GM18505 (cell line): ENCODE measurements at regions not wholly inside any gene's neighbourhood (a gene's known extent, or its start where the extent isn't known, plus 50 kb on each side); places are given as distances from the start of the nearest gene placed in this dataset.
"Not testable (repeated sequence)": the region's sequence is repeated elsewhere in the genome, so short reads cannot be mapped to it uniquely, and the experiment has no call there.

Experiments used
- ATAC-seq: cut with Tn5 transposase; IDR thresholded peaks from one replicate; pipeline ENCODE4 v1.9.1; 2021; ENCODE audit not compliant: unreplicated experiment
- POLR2A ChIP-seq: IDR thresholded peaks from 4 replicates; pipeline ENCODE4 v1.6.1; 2011; ENCODE audit warnings: borderline replicate concordance; ENCODE audit not compliant: insufficient read depth, insufficient read length; ENCODE audit errors: extremely low read depth

- ATAC-seq: no peak
- TF ChIP-seq POLR2A: no peak
Observed at GRCh38 chrX:13215729-13216128, 104.1 kb downstream of the ATXN3L start.

GRCh38 chrX:13212191-13212651 lies 107.6 kb downstream of the ATXN3L start:
- no peak for ATAC-seq
- TF ChIP-seq POLR2A: no peak

- ATAC-seq: not testable (repeated sequence)
Observed at GRCh38 chrX:13210142-13210541, 109.7 kb downstream of the ATXN3L start.

- not testable (repeated sequence) for ATAC-seq
Observed at GRCh38 chrX:13209704-13210103, 110.1 kb downstream of the ATXN3L start.

- TF ChIP-seq POLR2A: no peak
- no peak for ATAC-seq
Observed at GRCh38 chrX:13208281-13208935, 111.4 kb downstream of the ATXN3L start.

GRCh38 chrX:13203271-13203670 lies 116.6 kb downstream of the ATXN3L start:
- no peak for ATAC-seq
- TF ChIP-seq POLR2A: no peak

GRCh38 chrX:13201605-13202219 lies 118.1 kb downstream of the ATXN3L start:
- no peak for TF ChIP-seq POLR2A
- ATAC-seq: no peak

GRCh38 chrX:13200398-13200797 lies 119.5 kb downstream of the ATXN3L start:
- TF ChIP-seq POLR2A: no peak
- ATAC-seq: no peak

- ATAC-seq: no peak
- TF ChIP-seq POLR2A: no peak
Observed at GRCh38 chrX:13198762-13199064, 121.1 kb downstream of the ATXN3L start.

GRCh38 chrX:13198056-13198761 lies 121.6 kb downstream of the ATXN3L start:
- TF ChIP-seq POLR2A: no peak
- no peak for ATAC-seq

GRCh38 chrX:13196782-13197181 lies 123.1 kb downstream of the ATXN3L start:
- TF ChIP-seq POLR2A: no peak

GRCh38 chrX:13195340-13195739 lies 124.5 kb downstream of the ATXN3L start:
- TF ChIP-seq POLR2A: no peak
- no peak for ATAC-seq

More at GRCh38 chrX:13196782-13197181, 123.1 kb downstream of the ATXN3L start:
- no peak for ATAC-seq

- no peak for ATAC-seq
- TF ChIP-seq POLR2A: no peak
Observed at GRCh38 chrX:13194291-13195103, 125.4 kb downstream of the ATXN3L start.
